ENCODE measurements at regions not wholly inside any gene's neighbourhood (a gene's known extent, or its start where the extent isn't known, plus 50 kb on each side); places are given as distances from the start of the nearest gene placed in this dataset.

DNA sequence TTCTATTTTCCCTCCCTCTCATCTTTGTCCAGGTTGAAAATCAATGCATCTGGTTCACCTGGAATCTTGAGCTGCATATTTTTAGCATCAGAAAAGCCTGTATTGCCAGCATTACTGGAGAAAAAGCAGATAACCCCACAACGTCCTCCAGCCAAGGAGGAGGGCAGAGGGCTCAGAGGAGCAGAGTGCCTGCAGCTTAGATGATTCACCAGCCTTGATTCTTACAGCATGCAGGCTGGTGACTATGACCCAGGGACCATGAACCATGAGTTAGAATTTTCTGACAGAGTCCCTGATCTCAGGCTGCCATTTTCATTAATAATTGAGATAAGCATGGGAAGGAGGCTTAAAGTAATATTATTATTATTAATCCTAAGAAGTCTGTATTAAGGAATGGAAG, 278.2 kb downstream of the BRINP1 start:
- H3K9me3 ChIP-seq (ENCODE audit: low read depth), result no peaks in the 10 kb centered on the region
- Mint-ChIP-seq H3K36me3 (no peaks in the 10 kb centered on the region), H3K4me1 (no peaks in the 10 kb centered on the region), H3K4me3 (no peak overlapping the region), H3K27ac (no peak overlapping the region), H3K9me3 (no peaks in the 10 kb centered on the region), H3K27me3 (ENCODE audit: insufficient read depth, low read depth) (no peaks in the 10 kb centered on the region)
- DNase-seq (ENCODE audit: low spot score), result no peak
- no peak overlapping the region for H3K4me2 ChIP-seq
- H3K27ac ChIP-seq, result no peak overlapping the region
- no peak overlapping the region for H2AFZ ChIP-seq (replicated peaks)
- H3K4me1 ChIP-seq, result peaks cover 9% of the 10 kb centered on the region
- no peaks in the 10 kb centered on the region for H3K36me3 ChIP-seq
- H3K27me3 ChIP-seq, result no peaks in the 10 kb centered on the region
- no peak overlapping the region for H3K4me3 ChIP-seq
- H4K20me1 ChIP-seq (ENCODE audit: low read depth), result no peaks in the 10 kb centered on the region
- no peaks in the 10 kb centered on the region for H3K79me2 ChIP-seq (ENCODE audit: low read depth)
- H3K9ac ChIP-seq, result no peak overlapping the region
- TF ChIP-seq, protein P1, sequence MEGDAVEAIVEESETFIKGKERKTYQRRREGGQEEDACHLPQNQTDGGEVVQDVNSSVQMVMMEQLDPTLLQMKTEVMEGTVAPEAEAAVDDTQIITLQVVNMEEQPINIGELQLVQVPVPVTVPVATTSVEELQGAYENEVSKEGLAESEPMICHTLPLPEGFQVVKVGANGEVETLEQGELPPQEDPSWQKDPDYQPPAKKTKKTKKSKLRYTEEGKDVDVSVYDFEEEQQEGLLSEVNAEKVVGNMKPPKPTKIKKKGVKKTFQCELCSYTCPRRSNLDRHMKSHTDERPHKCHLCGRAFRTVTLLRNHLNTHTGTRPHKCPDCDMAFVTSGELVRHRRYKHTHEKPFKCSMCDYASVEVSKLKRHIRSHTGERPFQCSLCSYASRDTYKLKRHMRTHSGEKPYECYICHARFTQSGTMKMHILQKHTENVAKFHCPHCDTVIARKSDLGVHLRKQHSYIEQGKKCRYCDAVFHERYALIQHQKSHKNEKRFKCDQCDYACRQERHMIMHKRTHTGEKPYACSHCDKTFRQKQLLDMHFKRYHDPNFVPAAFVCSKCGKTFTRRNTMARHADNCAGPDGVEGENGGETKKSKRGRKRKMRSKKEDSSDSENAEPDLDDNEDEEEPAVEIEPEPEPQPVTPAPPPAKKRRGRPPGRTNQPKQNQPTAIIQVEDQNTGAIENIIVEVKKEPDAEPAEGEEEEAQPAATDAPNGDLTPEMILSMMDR (IDR thresholded peaks at IDR 0.05), result no peak
- no peak for TF ChIP-seq EZH2 (IDR thresholded peaks at IDR 0.05)
- TF ChIP-seq EZH2phosphoT487 (IDR thresholded peaks at IDR 0.05), result no peak
- no peaks in the 10 kb centered on the region for H3F3A ChIP-seq (ENCODE audit: low read depth)

DNA sequence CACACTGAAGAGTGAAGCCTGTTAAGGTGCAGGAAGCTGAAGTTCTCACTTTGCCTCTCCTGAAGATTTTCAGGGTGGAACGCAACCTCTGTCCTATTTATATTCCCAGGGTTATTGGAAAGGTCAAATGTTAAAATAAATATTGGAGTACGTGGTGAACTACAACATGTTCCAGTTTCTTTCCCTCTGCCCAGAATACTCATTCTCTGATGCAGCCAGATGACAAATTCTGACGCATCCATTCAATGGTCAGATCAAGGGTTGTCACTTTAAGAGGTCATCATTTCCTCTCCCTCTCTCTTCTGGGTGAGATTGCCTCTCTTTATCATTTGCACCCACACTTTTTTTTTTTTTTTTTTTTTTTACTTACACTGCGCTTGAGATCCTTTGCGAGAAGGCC, 277.1 kb downstream of the BRINP1 start:
- Mint-ChIP-seq H3K27ac (no peak overlapping the region), H3K36me3 (no peaks in the 10 kb centered on the region), H3K4me3 (no peak overlapping the region), H3K4me1 (no peaks in the 10 kb centered on the region), H3K9me3 (no peaks in the 10 kb centered on the region), H3K27me3 (ENCODE audit: insufficient read depth, low read depth) (no peaks in the 10 kb centered on the region)
- Histone ChIP-seq H3K27ac (no peak overlapping the region), H3K4me1 (no peaks in the 10 kb centered on the region), H2AFZ (replicated peaks) (no peak overlapping the region), H3F3A (ENCODE audit: low read depth) (no peaks in the 10 kb centered on the region), H3K4me2 (no peak overlapping the region), H3K79me2 (ENCODE audit: low read depth) (no peaks in the 10 kb centered on the region), H3K9ac (no peak overlapping the region), H4K20me1 (ENCODE audit: low read depth) (no peaks in the 10 kb centered on the region), H3K27me3 (no peaks in the 10 kb centered on the region), H3K9me3 (ENCODE audit: low read depth) (no peaks in the 10 kb centered on the region), H3K4me3 (no peak overlapping the region), H3K36me3 (no peaks in the 10 kb centered on the region)
- DNase-seq (ENCODE audit: low spot score), result no peak
- TF ChIP-seq EZH2 (IDR thresholded peaks at IDR 0.05), result no peak
- no peak for TF ChIP-seq EZH2phosphoT487 (IDR thresholded peaks at IDR 0.05)
- TF ChIP-seq, protein P1 (IDR thresholded peaks at IDR 0.05), result no peak

DNA sequence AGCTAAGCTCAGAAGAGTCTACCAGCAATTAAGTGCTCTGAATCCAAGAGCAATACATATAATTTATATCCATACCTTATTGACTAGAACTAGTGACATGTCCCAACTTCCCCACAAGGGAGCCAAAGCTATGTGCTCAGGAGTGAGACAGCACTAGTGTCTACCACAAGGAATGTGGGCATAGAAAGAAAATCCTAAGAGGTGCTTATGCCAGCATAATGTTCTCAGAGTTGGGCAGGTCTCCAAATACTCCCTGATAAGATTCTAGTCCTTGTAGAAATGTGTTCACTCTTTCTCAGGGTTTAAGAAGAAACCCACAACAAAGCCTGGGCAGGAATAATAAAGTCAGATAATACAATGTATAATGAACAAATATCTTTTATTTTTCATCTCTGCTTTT, 275.1 kb downstream of the BRINP1 start:
- no peaks in the 10 kb centered on the region for H3K9me3 ChIP-seq (ENCODE audit: low read depth)
- H3K9ac ChIP-seq, result no peak overlapping the region
- H3K4me2 ChIP-seq, result no peak overlapping the region
- H3K27ac ChIP-seq, result no peak overlapping the region
- H3K36me3 ChIP-seq, result no peaks in the 10 kb centered on the region
- Mint-ChIP-seq H3K36me3 (no peaks in the 10 kb centered on the region), H3K4me3 (no peak overlapping the region), H3K9me3 (no peaks in the 10 kb centered on the region), H3K4me1 (no peaks in the 10 kb centered on the region), H3K27ac (no peak overlapping the region), H3K27me3 (ENCODE audit: insufficient read depth, low read depth) (no peaks in the 10 kb centered on the region)
- no peak overlapping the region for H2AFZ ChIP-seq (replicated peaks)
- no peaks in the 10 kb centered on the region for H3F3A ChIP-seq (ENCODE audit: low read depth)
- no peaks in the 10 kb centered on the region for H4K20me1 ChIP-seq (ENCODE audit: low read depth)
- H3K4me1 ChIP-seq, result no peaks in the 10 kb centered on the region
- no peaks in the 10 kb centered on the region for H3K27me3 ChIP-seq
- no peak overlapping the region for H3K4me3 ChIP-seq
- no peak for DNase-seq (ENCODE audit: low spot score)
- no peaks in the 10 kb centered on the region for H3K79me2 ChIP-seq (ENCODE audit: low read depth)
- TF ChIP-seq, protein P1 (IDR thresholded peaks at IDR 0.05), result no peak

DNA sequence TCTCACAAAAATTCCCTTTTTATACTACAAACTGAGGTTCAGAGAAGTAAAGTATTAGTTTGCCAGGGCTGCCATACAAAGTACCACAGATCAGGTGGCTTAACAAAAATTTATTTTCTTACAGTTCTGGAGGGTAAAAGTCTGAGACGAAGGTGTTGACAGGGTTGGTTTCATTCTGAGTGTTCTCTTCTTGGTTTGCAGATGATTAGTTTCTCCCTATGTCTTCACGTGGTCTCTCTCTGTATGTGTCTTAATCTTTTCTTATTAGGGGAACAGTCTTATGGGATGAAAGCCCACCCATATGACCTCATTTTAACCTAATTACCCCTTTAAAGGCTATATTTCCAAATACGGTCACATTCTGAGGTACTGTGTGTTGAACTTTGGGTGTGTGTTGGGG, 274.2 kb downstream of the BRINP1 start:
- Mint-ChIP-seq H3K27me3 (ENCODE audit: insufficient read depth, low read depth) (no peaks in the 10 kb centered on the region), H3K9me3 (no peaks in the 10 kb centered on the region), H3K27ac (no peak overlapping the region), H3K4me3 (no peak overlapping the region), H3K36me3 (no peaks in the 10 kb centered on the region), H3K4me1 (no peaks in the 10 kb centered on the region)
- no peak overlapping the region for H3K4me2 ChIP-seq
- TF ChIP-seq, protein P1 (IDR thresholded peaks at IDR 0.05), result no peak
- no peak for TF ChIP-seq EZH2phosphoT487 (IDR thresholded peaks at IDR 0.05)
- TF ChIP-seq EZH2 (IDR thresholded peaks at IDR 0.05), result no peak
- no peak overlapping the region for H3K4me3 ChIP-seq
- H3K36me3 ChIP-seq, result no peaks in the 10 kb centered on the region
- no peaks in the 10 kb centered on the region for H3F3A ChIP-seq (ENCODE audit: low read depth)
- H3K79me2 ChIP-seq (ENCODE audit: low read depth), result no peaks in the 10 kb centered on the region
- no peak for DNase-seq (ENCODE audit: low spot score)
- no peak overlapping the region for H3K27ac ChIP-seq
- no peaks in the 10 kb centered on the region for H4K20me1 ChIP-seq (ENCODE audit: low read depth)
- H2AFZ ChIP-seq (replicated peaks), result no peak overlapping the region
- no peak overlapping the region for H3K9ac ChIP-seq
- no peaks in the 10 kb centered on the region for H3K9me3 ChIP-seq (ENCODE audit: low read depth)
- no peaks in the 10 kb centered on the region for H3K27me3 ChIP-seq
- no peaks in the 10 kb centered on the region for H3K4me1 ChIP-seq
